Gastroesophageal sphincter (tissue), 4 donors: ENCODE measurements at regions not wholly inside any gene's neighbourhood (a gene's known extent, or its start where the extent isn't known, plus 50 kb on each side); places are given as distances from the start of the nearest gene placed in this dataset.

Experiments
- ATAC-seq: fragments of 150-250 bp; one replicate; pipeline ENCODE4 v1.9.1; 2016; ENCODE audit warnings: mild to moderate bottlenecking, moderate library complexity
- H3K27ac ChIP-seq, 4 donors: fragments of 200-600 bp; sonication (generic) in 3 of 4; 1 replicate in 3 of 4; 2 replicates in 1 of 4; pipeline ENCODE4 v1.5.1; 2016 to 2019
- H3K27me3 ChIP-seq: fragments of 200-600 bp; sonication (generic); one replicate; pipeline ENCODE4 v1.5.1; 2019
- H3K36me3 ChIP-seq, 2 donors: fragments of 200-600 bp; sonication (generic); one replicate each; pipeline ENCODE4 v1.5.1; 2019; ENCODE audit warnings: control low read depth in 1 of 2
- H3K4me1 ChIP-seq, 3 donors: fragments of 200-600 bp; sonication (generic); 1 replicate in 2 of 3; 2 replicates in 1 of 3; pipeline ENCODE4 v1.5.1; 2016 to 2019; ENCODE audit warnings: control low read depth in 2 of 3
- H3K4me3 ChIP-seq, 2 donors: fragments of 200-600 bp; sonication (generic); one replicate each; pipeline ENCODE4 v1.5.1; 2019; ENCODE audit warnings: mild to moderate bottlenecking in 1 of 2, moderate library complexity in 1 of 2
- H3K9me3 ChIP-seq, 3 donors: fragments of 200-600 bp; sonication (generic); one replicate each; pipeline ENCODE4 v1.5.1; 2017 to 2019; ENCODE audit warnings: control low read depth in 2 of 3
- EP300 ChIP-seq: sonication (generic); formaldehyde crosslinking; IDR thresholded peaks from one replicate; pipeline ENCODE4 v1.6.1; 2017; ENCODE audit warnings: antibody characterized with exemption, mild to moderate bottlenecking
- POLR2A ChIP-seq, 2 donors: fragments of 450-650 bp; IDR thresholded peaks; one replicate each; pipeline ENCODE4 v1.6.1; 2017; ENCODE audit warnings: antibody characterized with exemption in 2 of 2, mild to moderate bottlenecking in 2 of 2, moderate library complexity in 1 of 2
- POLR2AphosphoS5 ChIP-seq: sonication (generic); formaldehyde crosslinking; IDR thresholded peaks from one replicate; pipeline ENCODE4 v1.6.1; 2017; ENCODE audit warnings: antibody characterized with exemption
- WGBS, 2 donors: methylation state at CpG; one replicate each; pipeline ENCODE4 v1.1.5; 2018; ENCODE audit warnings: low coverage in 1 of 2; 5-methylcytosine and 5-hydroxymethylcytosine counted together
- TF ChIP-seq, protein P1 (sequence below), 4 experiments: fragments of 200-600 bp in 2 of 4; fragments of 450-650 bp in 2 of 4; sonication (generic) in 1 of 4; IDR thresholded peaks; one replicate each; pipeline ENCODE4 v1.5.1; 2017 to 2019; ENCODE audit warnings: antibody characterized with exemption in 4 of 4, mild to moderate bottlenecking in 2 of 4, moderate library complexity in 2 of 4

DNA sequence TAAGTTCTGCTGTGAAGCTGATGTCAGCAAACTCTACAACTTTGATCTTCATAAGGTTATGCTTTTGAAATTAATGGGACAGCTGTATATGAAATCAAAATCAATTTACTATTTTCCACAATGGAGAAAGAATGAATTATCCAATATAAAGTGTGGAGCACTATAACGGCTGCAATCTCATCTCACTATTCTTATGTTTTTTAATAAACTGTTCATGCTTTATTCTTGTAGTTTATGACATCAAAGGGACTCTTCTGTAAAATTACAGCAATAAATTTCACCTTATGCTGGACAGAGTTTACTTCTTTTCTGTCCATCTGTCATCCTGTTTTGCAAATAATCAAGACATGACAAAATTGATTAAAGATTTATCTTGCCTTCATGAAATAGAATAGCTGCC lies 192.5 kb downstream of the TECRL start:
- no peak overlapping the region for H3K27ac ChIP-seq
- no peaks in the 10 kb centered on the region for H3K27me3 ChIP-seq
- no peak overlapping the region for H3K4me3 ChIP-seq
- H3K4me1 ChIP-seq: no peaks in the 10 kb centered on the region
- 20 to 35% methylated on average over 1 of the region's 1 CpG for WGBS, 2 donors
- H3K36me3 ChIP-seq: no peaks in the 10 kb centered on the region
- ATAC-seq: no peak
- TF ChIP-seq POLR2AphosphoS5: no peak
- TF ChIP-seq, protein P1, sequence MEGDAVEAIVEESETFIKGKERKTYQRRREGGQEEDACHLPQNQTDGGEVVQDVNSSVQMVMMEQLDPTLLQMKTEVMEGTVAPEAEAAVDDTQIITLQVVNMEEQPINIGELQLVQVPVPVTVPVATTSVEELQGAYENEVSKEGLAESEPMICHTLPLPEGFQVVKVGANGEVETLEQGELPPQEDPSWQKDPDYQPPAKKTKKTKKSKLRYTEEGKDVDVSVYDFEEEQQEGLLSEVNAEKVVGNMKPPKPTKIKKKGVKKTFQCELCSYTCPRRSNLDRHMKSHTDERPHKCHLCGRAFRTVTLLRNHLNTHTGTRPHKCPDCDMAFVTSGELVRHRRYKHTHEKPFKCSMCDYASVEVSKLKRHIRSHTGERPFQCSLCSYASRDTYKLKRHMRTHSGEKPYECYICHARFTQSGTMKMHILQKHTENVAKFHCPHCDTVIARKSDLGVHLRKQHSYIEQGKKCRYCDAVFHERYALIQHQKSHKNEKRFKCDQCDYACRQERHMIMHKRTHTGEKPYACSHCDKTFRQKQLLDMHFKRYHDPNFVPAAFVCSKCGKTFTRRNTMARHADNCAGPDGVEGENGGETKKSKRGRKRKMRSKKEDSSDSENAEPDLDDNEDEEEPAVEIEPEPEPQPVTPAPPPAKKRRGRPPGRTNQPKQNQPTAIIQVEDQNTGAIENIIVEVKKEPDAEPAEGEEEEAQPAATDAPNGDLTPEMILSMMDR (IDR thresholded peaks at IDR 0.05): no peak
- no peaks in the 10 kb centered on the region for H3K9me3 ChIP-seq

- no peak overlapping the region for H3K27ac ChIP-seq
- no peaks in the 10 kb centered on the region for H3K27me3 ChIP-seq
- no peak for ATAC-seq
- peaks cover 0 to 14% (median 0%) of the 10 kb centered on the region in 3 donors for H3K9me3 ChIP-seq
- no peaks in the 10 kb centered on the region for H3K36me3 ChIP-seq
- H3K4me1 ChIP-seq: no peaks in the 10 kb centered on the region
- H3K4me3 ChIP-seq: no peak overlapping the region
- no peak for TF ChIP-seq POLR2AphosphoS5
- TF ChIP-seq, protein P1 (IDR thresholded peaks at IDR 0.05): no peak
- no peak for TF ChIP-seq EP300
- no peak for TF ChIP-seq POLR2A (IDR thresholded peaks at IDR 0.05)
- WGBS, 2 donors: 50 to 64% methylated on average over 1 of the region's 3 CpGs
Measured at GRCh38 chr4:64205376-64205775, 203.9 kb downstream of the TECRL start.

DNA sequence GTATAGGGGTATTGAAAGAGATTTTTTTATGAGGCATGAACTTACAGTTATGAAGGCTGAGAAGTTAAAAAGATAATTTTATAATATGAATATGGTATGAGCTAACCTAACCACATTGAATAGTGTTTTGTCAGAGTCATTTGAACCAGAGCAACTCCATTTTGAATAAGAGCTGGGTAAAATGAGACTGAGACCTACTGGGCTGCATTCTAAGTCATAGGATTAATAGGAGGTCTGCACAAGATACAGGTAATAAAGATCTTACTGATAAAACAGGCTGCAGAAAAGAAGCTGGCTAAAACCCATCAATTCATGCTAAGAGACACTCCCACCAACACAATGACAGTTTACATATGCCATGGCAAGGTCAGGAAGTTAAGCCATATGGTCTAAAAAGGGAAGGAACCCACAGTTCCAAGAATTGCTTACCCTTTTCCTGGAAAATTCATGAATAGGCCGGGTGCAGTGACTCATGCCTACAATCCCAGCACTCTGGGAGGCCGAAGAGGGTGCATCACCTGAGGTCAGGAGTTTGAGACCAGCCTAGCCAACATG lies 209.2 kb downstream of the TECRL start:
- ATAC-seq: no peak

GRCh38 chr4:64195582-64195981 lies 213.7 kb downstream of the TECRL start:
- Histone ChIP-seq H3K36me3 (no peaks in the 10 kb centered on the region), H3K27ac (no peak overlapping the region), H3K27me3 (no peaks in the 10 kb centered on the region), H3K9me3 (no peaks in the 10 kb centered on the region), H3K4me1 (no peaks in the 10 kb centered on the region), H3K4me3 (no peak overlapping the region)
- ATAC-seq: no peak
- TF ChIP-seq POLR2A (IDR thresholded peaks at IDR 0.05) (no peak), POLR2AphosphoS5 (no peak), EP300 (no peak)
- TF ChIP-seq, protein P1 (IDR thresholded peaks at IDR 0.05): no peak
- WGBS, 2 donors: 75% methylated on average over 1 of the region's 1 CpG; no CpG with 5 or more reads in 1 of the 2 donors

More for the DNA sequence above, 209.2 kb downstream of the TECRL start:
- H3K4me3 ChIP-seq: no peak overlapping the region
- 50 to 53% methylated on average over 1 to 2 of the region's 2 CpGs for WGBS, 2 donors
- H3K4me1 ChIP-seq: no peaks in the 10 kb centered on the region
- no peaks in the 10 kb centered on the region for H3K9me3 ChIP-seq
- TF ChIP-seq, protein P1 (IDR thresholded peaks at IDR 0.05): no peak
- TF ChIP-seq POLR2A (IDR thresholded peaks at IDR 0.05) (no peak), POLR2AphosphoS5 (no peak), EP300 (no peak)
- H3K36me3 ChIP-seq: no peaks in the 10 kb centered on the region
- no peaks in the 10 kb centered on the region for H3K27me3 ChIP-seq
- no peak overlapping the region for H3K27ac ChIP-seq

DNA sequence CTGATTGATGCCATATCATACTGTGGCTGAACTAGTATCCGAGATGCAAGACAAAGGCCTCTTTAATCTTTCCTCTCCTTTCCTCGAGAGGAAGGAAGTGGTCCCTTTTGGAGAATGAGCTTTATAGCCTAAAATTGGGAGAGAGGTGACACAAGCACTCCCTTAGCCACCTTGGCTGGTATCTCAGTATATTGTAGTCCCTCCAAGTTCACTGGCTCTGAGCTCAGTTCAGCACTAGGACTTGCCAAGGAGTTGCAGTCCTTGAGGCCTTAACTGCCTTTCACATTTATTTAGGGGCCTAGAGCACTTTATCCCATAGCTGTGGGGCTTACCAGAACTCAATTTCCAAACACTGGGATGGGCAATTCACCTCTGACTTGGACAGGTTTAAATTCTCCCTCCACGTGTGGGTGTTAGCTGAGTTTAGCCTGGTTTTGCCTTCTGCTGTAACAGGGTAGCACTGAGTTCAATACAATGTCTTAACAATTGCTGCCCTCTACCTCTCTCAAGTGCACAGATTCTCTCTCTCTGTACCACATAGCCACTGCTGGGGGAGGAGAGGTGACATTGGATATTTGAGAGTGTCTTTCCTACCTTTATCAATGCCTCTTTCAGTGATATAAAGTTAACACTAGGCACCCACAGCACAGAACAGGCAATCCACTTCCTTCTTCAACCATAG lies 216.4 kb downstream of the TECRL start:
- no peak overlapping the region for H3K4me3 ChIP-seq
- no peaks in the 10 kb centered on the region for H3K36me3 ChIP-seq
- 36 to 63% methylated on average over 2 of the region's 3 CpGs for WGBS, 2 donors
- TF ChIP-seq POLR2AphosphoS5 (no peak), EP300 (no peak), POLR2A (IDR thresholded peaks at IDR 0.05) (no peak)
- TF ChIP-seq, protein P1 (IDR thresholded peaks at IDR 0.05): no peak
- H3K9me3 ChIP-seq: no peaks in the 10 kb centered on the region
- no peak for ATAC-seq
- H3K27ac ChIP-seq: no peak overlapping the region
- H3K4me1 ChIP-seq: no peaks in the 10 kb centered on the region
- H3K27me3 ChIP-seq: no peaks in the 10 kb centered on the region
